Stomach (tissue), 4 donors: ENCODE measurements at regions not wholly inside any gene's neighbourhood (a gene's known extent, or its start where the extent isn't known, plus 50 kb on each side); places are given as distances from the start of the nearest gene placed in this dataset.

Experiments
- CTCF ChIP-seq, 7 experiments: fragments of 450-650 bp in 4 of 7; fragments of 200-600 bp in 3 of 7; sonication (generic) in 3 of 7; IDR thresholded peaks; one replicate each; pipeline ENCODE4 v1.5.1; 2016 to 2019; ENCODE audit warnings: antibody characterized with exemption in 7 of 7, control low read depth in 2 of 7, mild to moderate bottlenecking in 1 of 7
- EP300 ChIP-seq: sonication (generic); formaldehyde crosslinking; IDR thresholded peaks from one replicate; pipeline ENCODE4 v1.6.1; 2017; ENCODE audit warnings: antibody characterized with exemption
- POLR2A ChIP-seq, 4 donors: fragments of 450-650 bp; IDR thresholded peaks; one replicate each; pipeline ENCODE4 v1.6.1; 2016; ENCODE audit warnings: antibody characterized with exemption in 4 of 4, control low read depth in 2 of 4, mild to moderate bottlenecking in 1 of 4, moderate library complexity in 1 of 4
- POLR2AphosphoS5 ChIP-seq, 3 donors: sonication (generic); formaldehyde crosslinking; IDR thresholded peaks; one replicate each; pipeline ENCODE4 v1.6.1; 2016; ENCODE audit warnings: antibody characterized with exemption in 3 of 3

DNA sequence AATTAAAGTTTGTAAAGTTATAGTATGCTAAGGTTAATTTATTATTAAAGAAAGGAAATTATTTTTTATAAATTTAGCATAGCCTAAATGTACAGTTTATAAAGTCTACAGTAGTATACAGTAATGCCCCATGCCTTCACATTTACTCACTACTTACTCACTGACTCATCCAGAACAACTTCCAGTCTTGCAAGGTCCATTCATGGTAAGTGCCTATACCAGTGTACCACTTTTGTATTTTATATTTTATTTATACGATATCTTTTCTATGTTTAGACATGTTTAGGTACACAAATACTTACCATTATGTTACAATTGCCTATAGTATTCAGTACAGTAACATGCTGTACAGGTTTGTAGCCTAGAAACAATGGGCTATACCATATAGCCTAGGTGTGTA lies 95.1 kb upstream of the GRIN2B start:
- TF ChIP-seq CTCF (IDR thresholded peaks at IDR 0.05) (no peak), POLR2AphosphoS5 (IDR thresholded peaks at IDR 0.05) (no peak), POLR2A (IDR thresholded peaks at IDR 0.05) (no peak), EP300 (no peak)
